ENCODE measurements at regions not wholly inside any gene's neighbourhood (a gene's known extent, or its start where the extent isn't known, plus 50 kb on each side); places are given as distances from the start of the nearest gene placed in this dataset.

GRCh38 chr16:66042341-66042740 is 324.1 kb upstream of the CDH5 start:
- 83% methylated on average over 4 of the region's 6 CpGs for WGBS (ENCODE audit: insufficient coverage)
- CTCF ChIA-PET = no interaction called here

GRCh38 chr16:66041907-66042306 is 324.6 kb upstream of the CDH5 start:
- intact Hi-C loops (cut with micrococcal nuclease) = no loop called here
- WGBS (ENCODE audit: insufficient coverage) = 50% methylated on average over 2 of the region's 4 CpGs

More at GRCh38 chr16:66042341-66042740, 324.1 kb upstream of the CDH5 start:
- POLR2A ChIA-PET = no interaction called here
- H3K9ac ChIP-seq (ENCODE audit: low read length) = no peak overlapping the region
- no peaks in the 10 kb centered on the region for H3K4me1 ChIP-seq (ENCODE audit: control insufficient read depth in 2 of 2, insufficient read depth in 2 of 2, low read length in 2 of 2)
- no peaks in the 10 kb centered on the region for H3K36me3 ChIP-seq (replicated peaks in 1 of 2; ENCODE audit: control extremely low read depth in 1 of 2, control insufficient read depth in 1 of 2, extremely low read depth in 1 of 2, insufficient read depth in 2 of 2, low read length in 1 of 2)
- H3K79me2 ChIP-seq (ENCODE audit: control insufficient read depth, insufficient read depth, low read length) = no peaks in the 10 kb centered on the region
- no peak overlapping the region for H3K4me3 Mint-ChIP-seq
- no peak for DNase-seq
- peaks cover 0 to 3% (median 0%) of the 10 kb centered on the region in 3 donors for H3K9me3 ChIP-seq (ENCODE audit: control extremely low read depth in 1 of 3, control insufficient read depth in 2 of 3, insufficient read depth in 1 of 3, low read length in 2 of 3)
- no peaks in the 10 kb centered on the region for H3K9me3 Mint-ChIP-seq (ENCODE audit: insufficient read depth)
- H3K4me3 ChIP-seq (ENCODE audit: control extremely low read depth in 1 of 5, extremely low read depth in 1 of 5, insufficient read depth in 1 of 5, low read depth in 2 of 5, low read length in 4 of 5) = no peak overlapping the region
- H3K27ac Mint-ChIP-seq = no peak overlapping the region
- H3K27ac ChIP-seq (ENCODE audit: low read length in 2 of 2) = no peak overlapping the region
- ATAC-seq (ENCODE audit: low read depth) = no peak
- no peaks in the 10 kb centered on the region for H4K20me1 ChIP-seq (ENCODE audit: control insufficient read depth, insufficient read depth, low read length, poor library complexity, severe bottlenecking)
- intact Hi-C loops (cut with micrococcal nuclease) = no loop called here
- no peak overlapping the region for H2AFZ ChIP-seq (ENCODE audit: insufficient read depth, low read depth, low read length, poor library complexity, severe bottlenecking)
- no peaks in the 10 kb centered on the region for H3K27me3 ChIP-seq (replicated peaks in 1 of 4; ENCODE audit: control extremely low read depth in 1 of 4, control insufficient read depth in 3 of 4, insufficient read depth in 4 of 4, low read length in 3 of 4)
- peaks cover 6% of the 10 kb centered on the region for H3K27me3 Mint-ChIP-seq
- no peaks in the 10 kb centered on the region for H3K4me1 Mint-ChIP-seq
- TF ChIP-seq CTCF (IDR thresholded peaks at IDR 0.05) (no peak), EZH2 (IDR thresholded peaks at IDR 0.05; ENCODE audit: borderline replicate concordance, insufficient read depth, low read depth, low read length, poor library complexity, severe bottlenecking) (no peak)
- no peak overlapping the region for H3K4me2 ChIP-seq (replicated peaks; ENCODE audit: low read depth, low read length, poor library complexity, severe bottlenecking)

More at GRCh38 chr16:66041907-66042306, 324.6 kb upstream of the CDH5 start:
- Mint-ChIP-seq H3K4me3 (no peak overlapping the region), H3K27me3 (peaks cover 6% of the 10 kb centered on the region), H3K27ac (no peak overlapping the region), H3K9me3 (ENCODE audit: insufficient read depth) (no peaks in the 10 kb centered on the region), H3K4me1 (no peaks in the 10 kb centered on the region)
- Histone ChIP-seq H3K9ac (ENCODE audit: low read length) (no peak overlapping the region), H4K20me1 (ENCODE audit: control insufficient read depth, insufficient read depth, low read length, poor library complexity, severe bottlenecking) (no peaks in the 10 kb centered on the region), H3K4me1 (ENCODE audit: control insufficient read depth in 2 of 2, insufficient read depth in 2 of 2, low read length in 2 of 2) (no peaks in the 10 kb centered on the region), H2AFZ (ENCODE audit: insufficient read depth, low read depth, low read length, poor library complexity, severe bottlenecking) (no peak overlapping the region), H3K36me3 (replicated peaks in 1 of 2; ENCODE audit: control extremely low read depth in 1 of 2, control insufficient read depth in 1 of 2, extremely low read depth in 1 of 2, insufficient read depth in 2 of 2, low read length in 1 of 2) (no peaks in the 10 kb centered on the region), H3K27ac (ENCODE audit: low read length in 2 of 2) (no peak overlapping the region), H3K79me2 (ENCODE audit: control insufficient read depth, insufficient read depth, low read length) (no peaks in the 10 kb centered on the region), H3K4me3 (ENCODE audit: control extremely low read depth in 1 of 5, extremely low read depth in 1 of 5, insufficient read depth in 1 of 5, low read depth in 2 of 5, low read length in 4 of 5) (no peak overlapping the region), H3K4me2 (replicated peaks; ENCODE audit: low read depth, low read length, poor library complexity, severe bottlenecking) (no peak overlapping the region), H3K9me3 (ENCODE audit: control extremely low read depth in 1 of 3, control insufficient read depth in 2 of 3, insufficient read depth in 1 of 3, low read length in 2 of 3) (peaks cover 0 to 3% (median 0%) of the 10 kb centered on the region in 3 donors), H3K27me3 (replicated peaks in 1 of 4; ENCODE audit: control extremely low read depth in 1 of 4, control insufficient read depth in 3 of 4, insufficient read depth in 4 of 4, low read length in 3 of 4) (no peaks in the 10 kb centered on the region)
- ChIA-PET CTCF (no interaction called here), POLR2A (no interaction called here)
- TF ChIP-seq CTCF (IDR thresholded peaks at IDR 0.05) (no peak), EZH2 (IDR thresholded peaks at IDR 0.05; ENCODE audit: borderline replicate concordance, insufficient read depth, low read depth, low read length, poor library complexity, severe bottlenecking) (no peak)
- ATAC-seq (ENCODE audit: low read depth) (no peak), DNase-seq (no peak)
